ENCODE measurements at regions not wholly inside any gene's neighbourhood (a gene's known extent, or its start where the extent isn't known, plus 50 kb on each side); places are given as distances from the start of the nearest gene placed in this dataset.
"Not testable (repeated sequence)": the region's sequence is repeated elsewhere in the genome, so short reads cannot be mapped to it uniquely, and the experiment has no call there.

GRCh38 chr9:113677569-113677968, 198.5 kb upstream of the ZNF618 start:
- no peak for ATAC-seq (replicated peaks)
- H3K27me3 Mint-ChIP-seq, result peaks cover 50% of the 10 kb centered on the region
- H3K4me3 Mint-ChIP-seq, result no peak overlapping the region
- H3K9me3 Mint-ChIP-seq, result no peaks in the 10 kb centered on the region
- no peak overlapping the region for H3K27ac Mint-ChIP-seq
- no peaks in the 10 kb centered on the region for H3K36me3 Mint-ChIP-seq (ENCODE audit: low read depth)
- no peaks in the 10 kb centered on the region for H3K4me1 Mint-ChIP-seq

- no peaks in the 10 kb centered on the region for H3K4me1 Mint-ChIP-seq
- H3K4me3 Mint-ChIP-seq, result no peak overlapping the region
- H3K27me3 Mint-ChIP-seq, result peaks cover 50% of the 10 kb centered on the region
- no peak overlapping the region for H3K27ac Mint-ChIP-seq
- H3K36me3 Mint-ChIP-seq (ENCODE audit: low read depth), result no peaks in the 10 kb centered on the region
- H3K9me3 Mint-ChIP-seq, result no peaks in the 10 kb centered on the region
- ATAC-seq (replicated peaks), result no peak
Measured at GRCh38 chr9:113678119-113678858, 197.8 kb upstream of the ZNF618 start.

GRCh38 chr9:113678859-113679256, 197.3 kb upstream of the ZNF618 start:
- H3K9me3 Mint-ChIP-seq, result no peaks in the 10 kb centered on the region
- H3K4me1 Mint-ChIP-seq, result no peaks in the 10 kb centered on the region
- peaks cover 47% of the 10 kb centered on the region for H3K27me3 Mint-ChIP-seq
- H3K36me3 Mint-ChIP-seq (ENCODE audit: low read depth), result no peaks in the 10 kb centered on the region
- no peak overlapping the region for H3K4me3 Mint-ChIP-seq
- ATAC-seq (replicated peaks), result no peak
- no peak overlapping the region for H3K27ac Mint-ChIP-seq

GRCh38 chr9:113682297-113682771, 193.8 kb upstream of the ZNF618 start:
- Mint-ChIP-seq H3K4me3 (no peak overlapping the region), H3K4me1 (no peaks in the 10 kb centered on the region), H3K9me3 (no peaks in the 10 kb centered on the region), H3K36me3 (ENCODE audit: low read depth) (no peaks in the 10 kb centered on the region), H3K27ac (no peak overlapping the region), H3K27me3 (peaks cover 54% of the 10 kb centered on the region)
- ATAC-seq (replicated peaks), result no peak

- H3K9me3 Mint-ChIP-seq; H3K4me3 Mint-ChIP-seq; ATAC-seq (replicated peaks); H3K4me1 Mint-ChIP-seq; H3K36me3 Mint-ChIP-seq (ENCODE audit: low read depth); H3K27ac Mint-ChIP-seq: not testable (repeated sequence)
- peaks cover 50% of the 10 kb centered on the region for H3K27me3 Mint-ChIP-seq
Measured at GRCh38 chr9:113685636-113686035, 190.5 kb upstream of the ZNF618 start.

GRCh38 chr9:113687107-113687679, 188.9 kb upstream of the ZNF618 start:
- Mint-ChIP-seq H3K4me3 (no peak overlapping the region), H3K27me3 (peaks cover 46% of the 10 kb centered on the region), H3K36me3 (ENCODE audit: low read depth) (no peaks in the 10 kb centered on the region), H3K9me3 (no peaks in the 10 kb centered on the region), H3K27ac (no peak overlapping the region), H3K4me1 (no peaks in the 10 kb centered on the region)
- no peak for ATAC-seq (replicated peaks)

DNA sequence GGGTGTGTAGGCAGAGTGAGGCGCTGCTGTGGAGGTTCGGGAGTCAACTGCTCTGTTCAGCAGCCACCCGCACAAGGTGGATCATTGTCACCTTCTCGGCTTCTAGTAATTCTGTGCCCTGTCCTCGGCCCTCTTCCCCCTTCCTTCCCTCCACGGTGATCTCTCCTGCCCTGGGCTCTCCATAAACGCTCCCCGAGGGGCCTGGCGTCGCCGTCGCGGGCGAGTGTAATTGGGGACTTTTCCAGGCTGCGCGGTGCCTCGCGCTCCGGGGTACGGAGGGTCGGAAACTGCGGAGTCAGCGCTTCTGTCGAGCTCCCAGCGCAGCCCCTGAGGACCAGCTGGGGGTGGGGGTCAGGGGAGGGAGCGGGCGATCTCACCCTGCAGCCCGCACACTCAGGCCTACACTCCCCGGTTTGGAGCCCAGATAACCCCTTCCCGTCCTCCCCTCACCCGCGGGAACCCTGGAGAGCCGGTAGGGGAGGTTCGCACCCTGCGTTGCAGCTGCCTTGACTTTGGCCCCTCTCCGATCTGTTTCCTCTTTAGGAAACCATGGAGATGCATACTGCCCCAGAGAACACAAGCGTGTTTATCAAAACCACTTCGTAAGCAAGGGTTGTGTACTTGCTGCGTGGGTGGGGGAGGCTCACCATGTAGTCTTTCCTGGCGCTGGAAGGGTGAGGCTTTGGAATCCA, 188.3 kb upstream of the ZNF618 start:
- Mint-ChIP-seq H3K4me1 (no peaks in the 10 kb centered on the region), H3K27me3 (peaks cover 46% of the 10 kb centered on the region), H3K9me3 (no peaks in the 10 kb centered on the region), H3K27ac (no peak overlapping the region), H3K36me3 (ENCODE audit: low read depth) (no peaks in the 10 kb centered on the region), H3K4me3 (no peak overlapping the region)
- peak; percentile 21 for ATAC-seq (replicated peaks)

GRCh38 chr9:113690055-113690740, 185.9 kb upstream of the ZNF618 start:
- Mint-ChIP-seq H3K27me3 (peaks cover 39% of the 10 kb centered on the region), H3K9me3 (no peaks in the 10 kb centered on the region), H3K4me1 (peaks cover 3% of the 10 kb centered on the region), H3K36me3 (ENCODE audit: low read depth) (no peaks in the 10 kb centered on the region), H3K27ac (no peak overlapping the region), H3K4me3 (no peak overlapping the region)
- ATAC-seq (replicated peaks), result no peak

DNA sequence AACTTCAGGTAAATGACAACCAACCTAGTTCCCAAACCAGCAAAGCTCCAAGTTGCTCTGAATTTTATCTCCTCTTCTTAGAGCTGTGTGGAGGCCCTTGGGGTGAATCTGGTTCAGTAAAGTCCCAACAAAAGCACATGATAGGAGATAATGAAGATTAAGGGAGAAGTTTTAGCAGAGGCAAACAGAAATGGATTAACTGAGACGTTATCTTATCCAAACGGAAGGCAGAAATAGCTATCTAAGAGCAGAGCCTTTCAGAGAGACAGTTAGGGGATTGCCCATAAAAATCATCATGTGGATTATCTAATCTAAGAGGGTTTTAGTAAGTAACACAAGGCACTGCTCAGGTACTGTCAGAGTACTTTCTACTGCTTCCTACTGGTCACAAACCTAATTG, 183.9 kb upstream of the ZNF618 start:
- H3K9me3 Mint-ChIP-seq, result no peaks in the 10 kb centered on the region
- ATAC-seq (replicated peaks), result no peak
- H3K4me1 Mint-ChIP-seq, result peaks cover 12% of the 10 kb centered on the region
- H3K27me3 Mint-ChIP-seq, result peaks cover 22% of the 10 kb centered on the region
- H3K4me3 Mint-ChIP-seq, result no peak overlapping the region
- H3K36me3 Mint-ChIP-seq (ENCODE audit: low read depth), result no peaks in the 10 kb centered on the region
- H3K27ac Mint-ChIP-seq, result no peak overlapping the region

GRCh38 chr9:113694912-113695311, 181.2 kb upstream of the ZNF618 start:
- Mint-ChIP-seq H3K4me1 (peaks cover 12% of the 10 kb centered on the region), H3K9me3 (no peaks in the 10 kb centered on the region), H3K4me3 (no peak overlapping the region), H3K27me3 (peaks cover 13% of the 10 kb centered on the region), H3K36me3 (ENCODE audit: low read depth) (no peaks in the 10 kb centered on the region), H3K27ac (no peak overlapping the region)
- ATAC-seq (replicated peaks), result no peak

DNA sequence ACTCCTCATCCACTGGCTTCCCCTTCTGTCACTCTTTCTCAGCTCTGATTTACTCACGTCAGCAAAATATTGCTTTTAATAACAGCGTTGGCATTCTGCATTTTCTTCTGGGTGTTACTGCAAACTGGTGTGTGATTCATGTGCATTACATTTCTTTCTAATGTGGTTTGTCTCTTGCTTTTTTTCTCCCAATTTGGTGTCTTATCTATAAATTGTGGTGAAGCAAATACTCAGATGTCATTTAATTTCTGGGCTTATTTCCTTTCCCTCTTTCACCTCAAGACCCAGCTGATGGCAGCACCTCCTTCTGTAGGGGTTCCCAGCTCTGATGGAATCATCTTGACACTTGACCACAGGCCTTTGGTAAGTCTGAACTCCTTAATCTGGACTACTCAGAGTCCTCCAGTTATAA, 180.7 kb upstream of the ZNF618 start:
- no peak for ATAC-seq (replicated peaks)
- Mint-ChIP-seq H3K27me3 (peaks cover 16% of the 10 kb centered on the region), H3K4me1 (peaks cover 12% of the 10 kb centered on the region), H3K36me3 (ENCODE audit: low read depth) (no peaks in the 10 kb centered on the region), H3K4me3 (no peak overlapping the region), H3K27ac (no peak overlapping the region), H3K9me3 (no peaks in the 10 kb centered on the region)

GRCh38 chr9:113695901-113696300, 180.2 kb upstream of the ZNF618 start:
- peak; percentile 37 for ATAC-seq (replicated peaks)
- Mint-ChIP-seq H3K4me3 (no peak overlapping the region), H3K27ac (no peak overlapping the region), H3K4me1 (peaks cover 12% of the 10 kb centered on the region), H3K9me3 (no peaks in the 10 kb centered on the region), H3K27me3 (peaks cover 14% of the 10 kb centered on the region), H3K36me3 (ENCODE audit: low read depth) (no peaks in the 10 kb centered on the region)

- H3K27ac Mint-ChIP-seq, result no peak overlapping the region
- no peaks in the 10 kb centered on the region for H3K4me1 Mint-ChIP-seq
- H3K9me3 Mint-ChIP-seq, result no peaks in the 10 kb centered on the region
- H3K4me3 Mint-ChIP-seq, result no peak overlapping the region
- ATAC-seq (replicated peaks), result no peak
- no peaks in the 10 kb centered on the region for H3K36me3 Mint-ChIP-seq (ENCODE audit: low read depth)
- H3K27me3 Mint-ChIP-seq, result peaks cover 13% of the 10 kb centered on the region
Measured at GRCh38 chr9:113701774-113702755, 174.0 kb upstream of the ZNF618 start.
